ENCODE measurements at regions not wholly inside any gene's neighbourhood (a gene's known extent, or its start where the extent isn't known, plus 50 kb on each side); places are given as distances from the start of the nearest gene placed in this dataset.

- Histone ChIP-seq H3K4me3 (no peak overlapping the region), H3K4me1 (no peaks in the 10 kb centered on the region), H3K27me3 (no peaks in the 10 kb centered on the region), H3K9me3 (no peaks in the 10 kb centered on the region), H3K36me3 (no peaks in the 10 kb centered on the region), H3K27ac (no peak overlapping the region)
- DNase-seq (no peak), ATAC-seq (no peak)
- in situ Hi-C loops (cut with MboI; ENCODE audit: low sequenced_read_pairs in 4 of 4) (no loop called here), intact Hi-C loops (cut with DNase I; ENCODE audit: low total_unique reads) (no loop called here)
- TF ChIP-seq POLR2A (IDR thresholded peaks at IDR 0.05) (no peak), CTCF (IDR thresholded peaks at IDR 0.05 in 4 of 5, conservative IDR thresholded peaks at IDR 0.05 in 1 of 5) (no peak)
Observed at GRCh38 chr5:125401724-125402622, 655.5 kb upstream of the ZNF608 start.

- TF ChIP-seq POLR2A (IDR thresholded peaks at IDR 0.05) (no peak), CTCF (IDR thresholded peaks at IDR 0.05 in 4 of 5, conservative IDR thresholded peaks at IDR 0.05 in 1 of 5) (no peak)
- no peaks in the 10 kb centered on the region for H3K4me1 ChIP-seq
- intact Hi-C loops (cut with DNase I; ENCODE audit: low total_unique reads) = no loop called here
- no peaks in the 10 kb centered on the region for H3K27me3 ChIP-seq
- ATAC-seq = no peak
- H3K27ac ChIP-seq = no peak overlapping the region
- in situ Hi-C loops (cut with MboI; ENCODE audit: low sequenced_read_pairs in 4 of 4) = no loop called here
- H3K36me3 ChIP-seq = no peaks in the 10 kb centered on the region
- H3K4me3 ChIP-seq = no peak overlapping the region
- no peak for DNase-seq
- no peaks in the 10 kb centered on the region for H3K9me3 ChIP-seq
Observed at GRCh38 chr5:125402787-125403186, 656.3 kb upstream of the ZNF608 start.

GRCh38 chr5:125404056-125404455, 657.6 kb upstream of the ZNF608 start:
- no peak overlapping the region for H3K27ac ChIP-seq
- H3K27me3 ChIP-seq = no peaks in the 10 kb centered on the region
- no peak for TF ChIP-seq POLR2A (IDR thresholded peaks at IDR 0.05)
- TF ChIP-seq CTCF (IDR thresholded peaks at IDR 0.05 in 4 of 5, conservative IDR thresholded peaks at IDR 0.05 in 1 of 5) = no peak
- H3K36me3 ChIP-seq = no peaks in the 10 kb centered on the region
- H3K4me1 ChIP-seq = no peaks in the 10 kb centered on the region
- no peak for DNase-seq
- no peak overlapping the region for H3K4me3 ChIP-seq
- ATAC-seq = no peak
- no peaks in the 10 kb centered on the region for H3K9me3 ChIP-seq
- in situ Hi-C loops (cut with MboI; ENCODE audit: low sequenced_read_pairs in 4 of 4) = no loop called here
- intact Hi-C loops (cut with DNase I; ENCODE audit: low total_unique reads) = no loop called here

DNA sequence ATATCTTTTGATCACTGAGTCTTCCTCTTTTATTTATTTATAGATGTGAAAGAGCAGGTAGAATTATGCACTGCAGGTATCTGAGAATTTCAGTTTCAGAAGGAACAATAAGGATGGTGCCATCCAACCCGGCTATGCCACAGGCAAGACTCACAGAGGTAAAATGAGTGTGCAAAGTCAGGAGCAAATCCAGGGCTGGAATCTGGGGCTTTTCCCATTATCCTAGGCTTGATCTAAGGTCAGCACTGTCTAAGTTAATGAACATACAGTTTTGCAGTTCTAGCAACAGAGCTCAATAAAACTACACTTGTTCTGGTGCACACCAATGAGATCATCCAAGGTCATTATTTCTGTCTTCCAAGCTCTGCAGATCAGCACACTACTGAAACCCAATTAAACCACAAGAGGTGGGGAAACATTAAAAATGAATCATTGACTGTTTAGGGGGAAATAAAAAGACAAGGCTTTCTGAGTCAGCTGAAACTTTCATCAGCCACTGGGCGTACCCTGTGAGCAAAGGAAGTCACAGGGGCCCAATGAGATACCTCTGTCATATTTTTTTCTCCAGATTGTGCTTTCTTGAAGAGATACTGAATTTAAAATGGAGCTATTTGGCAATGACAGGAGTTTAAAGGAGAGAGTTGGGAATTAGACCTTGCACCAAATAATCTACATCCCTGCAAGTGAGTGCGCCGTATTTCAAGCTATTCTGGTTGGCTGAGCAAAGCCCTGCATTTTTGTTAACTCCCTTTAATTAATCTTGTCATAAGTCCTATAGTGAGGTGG, 662.2 kb upstream of the ZNF608 start:
- H3K9me3 ChIP-seq = no peaks in the 10 kb centered on the region
- peaks cover 31 to 33% of the 10 kb centered on the region in 2 donors for H3K4me1 ChIP-seq
- H3K27me3 ChIP-seq = no peaks in the 10 kb centered on the region
- in situ Hi-C loops (cut with MboI; ENCODE audit: low sequenced_read_pairs in 4 of 4) = no loop called here
- no peak overlapping the region for H3K4me3 ChIP-seq
- H3K36me3 ChIP-seq = no peaks in the 10 kb centered on the region
- no peak overlapping the region for H3K27ac ChIP-seq
- TF ChIP-seq POLR2A (IDR thresholded peaks at IDR 0.05) = no peak
- TF ChIP-seq CTCF (IDR thresholded peaks at IDR 0.05 in 4 of 5, conservative IDR thresholded peaks at IDR 0.05 in 1 of 5) = no peak
- intact Hi-C loops (cut with DNase I; ENCODE audit: low total_unique reads) = no loop called here
- ATAC-seq (no peak), DNase-seq (no peak)

All from gastrocnemius medialis (tissue), 4 donors.